ENCODE measurements at regions not wholly inside any gene's neighbourhood (a gene's known extent, or its start where the extent isn't known, plus 50 kb on each side); places are given as distances from the start of the nearest gene placed in this dataset.
"Not testable (repeated sequence)": the region's sequence is repeated elsewhere in the genome, so short reads cannot be mapped to it uniquely, and the experiment has no call there.

DNA sequence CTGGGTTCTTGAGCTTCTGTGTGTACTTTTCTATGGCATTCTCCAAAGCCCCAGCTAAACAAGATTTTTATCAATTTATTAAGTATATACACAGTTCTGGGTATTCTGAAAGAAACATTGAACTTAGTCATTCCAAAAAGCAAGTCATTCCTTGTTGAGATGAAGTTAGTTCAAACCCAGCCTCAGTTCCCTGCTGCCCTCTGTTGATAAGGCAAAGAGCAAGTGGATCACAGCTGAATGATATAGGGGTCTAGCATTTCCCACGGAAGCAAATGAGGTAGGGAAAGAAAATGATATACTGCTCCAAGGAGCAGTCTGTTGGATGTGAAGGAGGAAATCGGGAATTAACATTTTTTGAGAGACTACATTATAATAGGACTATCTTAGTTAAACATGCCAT is 841.8 kb upstream of the TENM4 start:
- H3K27me3 ChIP-seq, result no peaks in the 10 kb centered on the region
- no peak for TF ChIP-seq POLR2A (IDR thresholded peaks at IDR 0.05)
- no peak for TF ChIP-seq CTCF (IDR thresholded peaks at IDR 0.05)
- WGBS, 4 donors, result 66 to 84% (median 75%) methylated on average over 2 of the region's 2 CpGs
- H3K9me3 ChIP-seq (replicated peaks in 1 of 3), result no peaks in the 10 kb centered on the region
- no peak for DNase-seq
- H3K27ac ChIP-seq, result no peak overlapping the region
- peaks cover 0 to 13% of the 10 kb centered on the region in 2 donors for H3K4me1 ChIP-seq (replicated peaks in 1 of 2)
- H3K4me3 ChIP-seq, result no peak overlapping the region
- intact Hi-C loops (cut with DNase I), result no loop called here
- H3K36me3 ChIP-seq (replicated peaks in 1 of 2), result no peaks in the 10 kb centered on the region

DNA sequence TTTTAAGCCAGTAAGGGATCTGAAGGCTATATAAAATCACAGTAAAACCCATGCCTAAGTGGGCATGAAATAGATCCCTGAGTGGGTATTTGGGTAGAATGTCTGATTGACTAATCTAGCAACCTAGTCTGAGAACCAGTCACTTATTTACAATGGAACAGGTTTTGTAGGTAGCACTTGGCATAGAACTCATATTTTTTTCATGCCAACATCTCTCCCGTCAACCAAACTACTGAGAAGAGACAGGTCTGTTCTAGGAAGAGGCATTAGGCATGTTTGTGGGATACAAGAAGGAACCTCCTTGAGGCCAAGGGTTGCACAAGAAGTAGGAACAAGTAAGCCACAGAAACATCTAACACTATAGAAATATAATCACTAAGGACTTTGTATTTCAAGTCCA is 840.4 kb upstream of the TENM4 start:
- DNase-seq, result no peak
- intact Hi-C loops (cut with DNase I), result no loop called here
- Histone ChIP-seq H3K36me3 (replicated peaks in 1 of 2) (no peaks in the 10 kb centered on the region), H3K27ac (no peak overlapping the region), H3K27me3 (no peaks in the 10 kb centered on the region), H3K4me1 (replicated peaks in 1 of 2) (peaks cover 0 to 13% of the 10 kb centered on the region in 2 donors), H3K4me3 (no peak overlapping the region), H3K9me3 (replicated peaks in 1 of 3) (no peaks in the 10 kb centered on the region)
- WGBS, 4 donors, result 70 to 91% (median 81%) methylated on average over 1 of the region's 1 CpG
- no peak for TF ChIP-seq POLR2A (IDR thresholded peaks at IDR 0.05)
- TF ChIP-seq CTCF (IDR thresholded peaks at IDR 0.05), result no peak

- Histone ChIP-seq H3K36me3 (replicated peaks in 1 of 2) (no peaks in the 10 kb centered on the region), H3K27me3 (no peaks in the 10 kb centered on the region), H3K4me3 (no peak overlapping the region), H3K9me3 (replicated peaks in 1 of 3) (no peaks in the 10 kb centered on the region), H3K27ac (no peak overlapping the region), H3K4me1 (replicated peaks in 1 of 2) (peaks cover 0 to 10% of the 10 kb centered on the region in 2 donors)
- 58 to 74% (median 72%) methylated on average over 3 of the region's 3 CpGs for WGBS, 4 donors
- intact Hi-C loops (cut with DNase I), result no loop called here
- DNase-seq, result no peak
- no peak for TF ChIP-seq CTCF (IDR thresholded peaks at IDR 0.05)
- no peak for TF ChIP-seq POLR2A (IDR thresholded peaks at IDR 0.05)
Measured at GRCh38 chr11:80280737-80281136, 839.9 kb upstream of the TENM4 start.

DNA sequence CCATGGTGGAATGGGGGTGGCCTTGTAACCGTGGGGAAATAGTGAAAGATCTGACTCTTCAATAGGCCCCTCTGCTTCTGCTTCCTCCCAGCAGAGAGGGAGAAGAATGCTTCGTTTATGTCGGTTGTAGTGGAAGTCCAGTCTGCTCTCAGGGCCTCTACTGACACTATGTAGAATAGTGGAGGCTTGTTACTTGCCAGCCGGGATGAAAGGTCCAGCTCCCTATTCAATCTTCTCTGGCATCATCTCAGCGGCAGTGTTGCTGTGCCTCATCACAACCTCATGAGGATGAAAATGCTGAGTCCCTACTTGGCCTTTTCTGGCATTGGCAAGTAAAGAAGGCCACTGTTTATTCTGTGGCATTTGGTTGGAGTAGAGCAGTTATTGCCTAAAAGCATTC is 820.9 kb upstream of the TENM4 start:
- H3K27me3 ChIP-seq, result no peaks in the 10 kb centered on the region
- intact Hi-C loops (cut with DNase I), result no loop called here
- no peak overlapping the region for H3K27ac ChIP-seq
- no peak for TF ChIP-seq CTCF (IDR thresholded peaks at IDR 0.05)
- no peak for TF ChIP-seq POLR2A (IDR thresholded peaks at IDR 0.05)
- no peaks in the 10 kb centered on the region for H3K36me3 ChIP-seq (replicated peaks in 1 of 2)
- DNase-seq, result no peak
- no peaks in the 10 kb centered on the region for H3K9me3 ChIP-seq (replicated peaks in 1 of 3)
- 75 to 84% (median 82%) methylated on average over 5 of the region's 5 CpGs for WGBS, 4 donors
- no peak overlapping the region for H3K4me3 ChIP-seq
- H3K4me1 ChIP-seq (replicated peaks in 1 of 2), result no peaks in the 10 kb centered on the region

DNA sequence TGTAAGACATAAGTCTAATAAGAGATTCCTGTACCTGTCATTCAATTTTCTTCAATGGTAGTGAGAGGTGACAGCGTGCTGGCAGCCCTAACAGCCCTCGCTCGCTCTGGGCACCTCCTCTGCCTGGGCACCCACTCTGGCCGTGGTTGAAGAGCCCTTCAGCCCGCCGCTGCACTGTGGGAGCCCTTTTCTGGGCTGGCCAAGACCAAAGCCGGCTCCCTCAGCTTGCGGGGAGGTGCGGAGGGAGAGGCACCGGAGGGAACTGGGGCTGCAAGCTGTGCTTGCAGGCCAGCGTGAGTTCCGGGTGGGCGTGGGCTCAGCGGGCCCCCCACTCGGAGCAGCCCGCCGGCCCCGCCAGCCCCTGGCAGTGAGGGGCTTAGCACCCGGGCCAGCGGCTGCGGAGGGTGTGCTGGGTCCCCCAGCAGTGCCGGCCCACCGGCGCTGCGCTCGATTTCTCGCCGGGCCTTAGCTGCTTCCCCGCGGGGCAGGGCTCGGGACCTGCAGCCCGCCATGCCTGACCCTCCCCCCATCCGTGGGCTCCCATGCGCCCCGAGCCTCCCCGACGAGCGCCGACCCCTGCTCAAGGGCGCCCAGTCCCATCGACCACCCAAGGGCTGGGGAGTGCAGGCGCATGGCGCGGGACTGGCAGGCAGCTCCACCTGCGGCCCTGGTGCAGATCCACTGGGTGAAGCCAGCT is 816.6 kb upstream of the TENM4 start:
- H3K9me3 ChIP-seq (replicated peaks in 1 of 3); H3K27me3 ChIP-seq; H3K27ac ChIP-seq; H3K4me1 ChIP-seq (replicated peaks in 1 of 2); H3K4me3 ChIP-seq; DNase-seq; intact Hi-C loops (cut with DNase I); H3K36me3 ChIP-seq (replicated peaks in 1 of 2): not testable (repeated sequence)
- 89 to 95% (median 92%) methylated on average over 14 to 45 of the region's 45 CpGs for WGBS, 4 donors

Measured in adrenal gland (tissue), 9 donors.